Neural crest cell (in vitro differentiated cells): ENCODE measurements at regions not wholly inside any gene's neighbourhood (a gene's known extent, or its start where the extent isn't known, plus 50 kb on each side); places are given as distances from the start of the nearest gene placed in this dataset.

Experiments
- DNase-seq: peaks from one replicate; pipeline ENCODE4 v3.0.0; 2021; ENCODE audit warnings: low read depth, mixed read lengths, low spot score
- H3K27ac Mint-ChIP-seq: one replicate; pipeline ENCODE4 v1.8.0; 2021; ENCODE audit warnings: mild to moderate bottlenecking, mixed read lengths; ENCODE audit not compliant: unreplicated experiment
- H3K27me3 Mint-ChIP-seq: 2 replicates; pipeline ENCODE4 v1.8.0; 2021; ENCODE audit warnings: low read depth, mild to moderate bottlenecking, mixed read lengths
- H3K36me3 Mint-ChIP-seq: 2 replicates; pipeline ENCODE4 v1.8.0; 2021; ENCODE audit warnings: low read depth, mild to moderate bottlenecking, mixed read lengths
- H3K4me1 Mint-ChIP-seq: 2 replicates; pipeline ENCODE4 v1.8.0; 2021; ENCODE audit warnings: mixed read lengths
- H3K4me3 Mint-ChIP-seq: one replicate; pipeline ENCODE4 v1.8.0; 2021; ENCODE audit warnings: mild to moderate bottlenecking, mixed read lengths
- H3K9me3 Mint-ChIP-seq: 2 replicates; pipeline ENCODE4 v1.8.0; 2021; ENCODE audit warnings: mixed read lengths
- TF ChIP-seq, protein P1 (sequence below): fragments of 200-600 bp; sonication (generic); conservative IDR thresholded peaks from 2 replicates; pipeline ENCODE4 v1.5.0; 2021; ENCODE audit warnings: antibody characterized with exemption, mild to moderate bottlenecking

DNA sequence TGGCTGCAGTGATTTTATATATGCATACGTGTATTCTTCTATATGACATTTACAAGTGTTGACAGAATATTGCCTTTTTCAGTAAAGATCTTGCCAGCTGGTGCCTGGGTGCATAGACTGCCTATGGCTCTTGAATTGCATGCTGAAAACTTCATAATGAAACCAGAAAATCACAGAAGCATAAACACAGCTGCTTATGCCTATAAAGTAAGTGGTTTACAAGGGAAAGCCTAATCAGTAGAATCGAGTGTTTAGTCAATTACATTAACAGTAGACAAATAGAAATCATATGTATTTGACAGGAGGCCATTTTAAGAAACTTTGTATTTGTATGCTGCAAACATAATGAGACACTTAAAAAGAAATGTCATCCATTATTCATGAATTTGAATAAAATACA, 82.5 kb downstream of the TMEM168 start:
- Mint-ChIP-seq H3K4me1 (no peaks in the 10 kb centered on the region), H3K4me3 (no peak overlapping the region)

DNA sequence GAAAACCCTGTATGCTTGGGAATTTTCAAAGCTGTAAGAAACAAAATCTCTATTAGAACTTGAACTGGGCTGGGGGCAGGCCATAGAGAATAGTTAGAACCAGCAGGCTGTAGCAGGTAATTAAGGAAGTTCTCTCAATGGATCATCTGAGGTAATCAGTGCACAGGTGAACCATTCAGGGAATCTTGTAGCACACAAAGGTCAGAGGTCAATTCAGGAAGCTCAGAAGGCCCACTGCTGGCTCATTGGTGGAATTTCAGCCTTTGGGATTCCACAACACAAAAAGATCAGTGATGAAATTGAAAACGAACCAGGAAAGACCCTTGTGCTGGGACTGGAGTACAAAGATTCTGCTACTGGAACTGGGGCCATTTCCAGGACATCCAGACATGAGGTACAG, 82.0 kb downstream of the TMEM168 start:
- TF ChIP-seq, protein P1, sequence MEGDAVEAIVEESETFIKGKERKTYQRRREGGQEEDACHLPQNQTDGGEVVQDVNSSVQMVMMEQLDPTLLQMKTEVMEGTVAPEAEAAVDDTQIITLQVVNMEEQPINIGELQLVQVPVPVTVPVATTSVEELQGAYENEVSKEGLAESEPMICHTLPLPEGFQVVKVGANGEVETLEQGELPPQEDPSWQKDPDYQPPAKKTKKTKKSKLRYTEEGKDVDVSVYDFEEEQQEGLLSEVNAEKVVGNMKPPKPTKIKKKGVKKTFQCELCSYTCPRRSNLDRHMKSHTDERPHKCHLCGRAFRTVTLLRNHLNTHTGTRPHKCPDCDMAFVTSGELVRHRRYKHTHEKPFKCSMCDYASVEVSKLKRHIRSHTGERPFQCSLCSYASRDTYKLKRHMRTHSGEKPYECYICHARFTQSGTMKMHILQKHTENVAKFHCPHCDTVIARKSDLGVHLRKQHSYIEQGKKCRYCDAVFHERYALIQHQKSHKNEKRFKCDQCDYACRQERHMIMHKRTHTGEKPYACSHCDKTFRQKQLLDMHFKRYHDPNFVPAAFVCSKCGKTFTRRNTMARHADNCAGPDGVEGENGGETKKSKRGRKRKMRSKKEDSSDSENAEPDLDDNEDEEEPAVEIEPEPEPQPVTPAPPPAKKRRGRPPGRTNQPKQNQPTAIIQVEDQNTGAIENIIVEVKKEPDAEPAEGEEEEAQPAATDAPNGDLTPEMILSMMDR: no peak
- Mint-ChIP-seq H3K27ac (no peak overlapping the region), H3K4me1 (no peaks in the 10 kb centered on the region), H3K36me3 (no peaks in the 10 kb centered on the region), H3K9me3 (no peaks in the 10 kb centered on the region), H3K27me3 (no peaks in the 10 kb centered on the region), H3K4me3 (no peak overlapping the region)
- no peak for DNase-seq

More for the DNA sequence above, 82.5 kb downstream of the TMEM168 start:
- TF ChIP-seq, protein P1: no peak
- H3K27me3 Mint-ChIP-seq: no peaks in the 10 kb centered on the region
- DNase-seq: no peak
- H3K9me3 Mint-ChIP-seq: no peaks in the 10 kb centered on the region
- H3K27ac Mint-ChIP-seq: no peak overlapping the region
- H3K36me3 Mint-ChIP-seq: no peaks in the 10 kb centered on the region
